Kidney (tissue), 13 donors: ENCODE measurements at regions not wholly inside any gene's neighbourhood (a gene's known extent, or its start where the extent isn't known, plus 50 kb on each side); places are given as distances from the start of the nearest gene placed in this dataset.

Source experiments
- DNase-seq, 5 donors: peaks; one replicate each; pipeline ENCODE4 v3.0.0-alpha.2; 2013 to 2020
- FAIRE-seq: peaks from 2 replicates; lab custom pipeline; 2012; peaks lifted over from hg19 to GRCh38; lab: Jason Lieb, UNC
- H3K27ac ChIP-seq, 2 donors: one replicate each; pipeline ENCODE4 v1.7.0; 2013; ENCODE audit warnings: low read depth in 2 of 2, low read length in 2 of 2, inconsistent platforms in 1 of 2
- H3K27me3 ChIP-seq: one replicate; pipeline ENCODE4 v1.7.1; 2013; ENCODE audit warnings: low read length, inconsistent platforms; ENCODE audit not compliant: control insufficient read depth, insufficient read depth
- H3K36me3 ChIP-seq, 3 donors: one replicate each; pipeline versions ENCODE4 v1.7.0 to v1.7.1; 2013; ENCODE audit warnings: low read length in 3 of 3, control low read depth in 1 of 3, inconsistent platforms in 1 of 3; ENCODE audit not compliant: insufficient read depth in 3 of 3, control insufficient read depth in 2 of 3
- H3K4me1 ChIP-seq, 3 donors: one replicate each; pipeline versions ENCODE4 v1.7.0 to v1.7.1; 2013; ENCODE audit warnings: low read length in 3 of 3, inconsistent platforms in 1 of 3, low read depth in 1 of 3; ENCODE audit not compliant: control insufficient read depth in 2 of 3, insufficient read depth in 2 of 3
- H3K4me3 ChIP-seq, 3 donors: one replicate each; pipeline versions ENCODE4 v1.7.0 to v1.8.1; 2013; ENCODE audit warnings: low read length in 3 of 3, control low read depth in 1 of 3, inconsistent platforms in 1 of 3
- H3K9ac ChIP-seq, 3 donors: one replicate each; pipeline versions ENCODE4 v1.7.0 to v1.7.1; 2013; ENCODE audit warnings: low read length in 3 of 3, control low read depth in 1 of 3, inconsistent platforms in 1 of 3
- H3K9me3 ChIP-seq, 3 donors: one replicate each; pipeline versions ENCODE4 v1.7.0 to v1.7.1; 2013; ENCODE audit warnings: low read length in 3 of 3, control low read depth in 1 of 3, inconsistent platforms in 1 of 3; ENCODE audit not compliant: control insufficient read depth in 2 of 3, insufficient read depth in 1 of 3
- CTCF ChIP-seq: IDR thresholded peaks from 3 replicates; pipeline ENCODE4 v1.5.1; 2012; ENCODE audit warnings: mild to moderate bottlenecking, moderate library complexity, borderline replicate concordance; ENCODE audit not compliant: insufficient read depth; ENCODE audit errors: extremely low read depth
- intact Hi-C: fragments of 100-400 bp; cut with DNase I; formaldehyde crosslinking; loops from one replicate; pipeline ENCODE4 v1.11.1; 2022
- donor health status: control.
- donor health status: control.
- donor health status: control.
- donor health status: control.
- donor health status: control.
- donor health status: DM: yes; HTN: yes; CAD: no.
- donor health status: Normal renal cell carcinoma (clear cell type).

GRCh38 chr3:162517110-162517509 is 1020.5 kb downstream of the OTOL1 start:
- no peaks in the 10 kb centered on the region for H3K4me1 ChIP-seq
- intact Hi-C loops = no loop called here

GRCh38 chr3:162521669-162522068 is 1025.1 kb downstream of the OTOL1 start:
- Histone ChIP-seq H3K27ac (no peak overlapping the region), H3K36me3 (no peaks in the 10 kb centered on the region), H3K9me3 (no peaks in the 10 kb centered on the region), H3K4me3 (no peak overlapping the region), H3K27me3 (no peaks in the 10 kb centered on the region), H3K9ac (no peak overlapping the region), H3K4me1 (no peaks in the 10 kb centered on the region)
- FAIRE-seq (no peak), DNase-seq (no peak)
- intact Hi-C loops = no loop called here
- no peak for TF ChIP-seq CTCF

More at GRCh38 chr3:162517110-162517509, 1020.5 kb downstream of the OTOL1 start:
- no peak overlapping the region for H3K4me3 ChIP-seq
- DNase-seq (peak in 1 of 5 donors; percentile 2), FAIRE-seq (no peak)
- H3K9me3 ChIP-seq = no peaks in the 10 kb centered on the region
- TF ChIP-seq CTCF = no peak
- no peak overlapping the region for H3K27ac ChIP-seq
- no peaks in the 10 kb centered on the region for H3K27me3 ChIP-seq
- H3K9ac ChIP-seq = no peak overlapping the region
- H3K36me3 ChIP-seq = no peaks in the 10 kb centered on the region

GRCh38 chr3:162525066-162525742 is 1028.6 kb downstream of the OTOL1 start:
- FAIRE-seq = no peak

More at GRCh38 chr3:162525066-162525742, 1028.6 kb downstream of the OTOL1 start:
- no peaks in the 10 kb centered on the region for H3K36me3 ChIP-seq
- no peaks in the 10 kb centered on the region for H3K4me1 ChIP-seq
- no peak overlapping the region for H3K9ac ChIP-seq
- intact Hi-C loops = no loop called here
- no peaks in the 10 kb centered on the region for H3K27me3 ChIP-seq
- no peak overlapping the region for H3K27ac ChIP-seq
- TF ChIP-seq CTCF = no peak
- DNase-seq = peak in 2 of 5 donors; percentile 17 to 51
- H3K9me3 ChIP-seq = no peaks in the 10 kb centered on the region
- no peak overlapping the region for H3K4me3 ChIP-seq
